ENCODE measurements at regions not wholly inside any gene's neighbourhood (a gene's known extent, or its start where the extent isn't known, plus 50 kb on each side); places are given as distances from the start of the nearest gene placed in this dataset.

DNA sequence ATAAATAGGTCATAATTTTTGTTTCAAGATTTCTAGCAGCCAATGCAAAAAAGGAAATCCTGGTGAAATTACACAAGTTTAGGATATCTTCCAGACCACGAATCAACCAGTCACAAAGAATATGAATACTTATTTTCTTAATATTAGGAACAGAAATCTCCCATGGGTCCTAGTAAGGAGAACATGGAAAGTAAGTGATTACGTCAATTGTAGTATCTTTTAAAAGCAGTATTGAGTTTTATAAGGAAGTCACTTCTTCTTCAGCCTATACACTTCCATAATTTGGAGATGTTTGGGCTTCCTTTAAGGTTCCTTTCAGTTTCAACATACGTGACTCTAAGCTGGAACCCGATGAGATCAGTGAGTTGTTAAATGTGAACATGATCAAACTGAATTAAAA, 534.5 kb downstream of the USP25 start:
- no peak overlapping the region for H3K27ac ChIP-seq (ENCODE audit: low read depth, low read length)
- H3K27me3 ChIP-seq (ENCODE audit: control insufficient read depth, insufficient read depth, low read length): no peaks in the 10 kb centered on the region
- H3K4me3 ChIP-seq (ENCODE audit: low read depth, low read length): no peak overlapping the region
- no peak overlapping the region for H3K9ac ChIP-seq (ENCODE audit: low read length)
- no peaks in the 10 kb centered on the region for H3K36me3 ChIP-seq (ENCODE audit: control insufficient read depth, insufficient read depth, low read length)
- no peaks in the 10 kb centered on the region for H3K4me1 ChIP-seq (ENCODE audit: control insufficient read depth, insufficient read depth, low read length)
- H3K9me3 ChIP-seq (ENCODE audit: control insufficient read depth, insufficient read depth, low read depth, low read length): no peaks in the 10 kb centered on the region

DNA sequence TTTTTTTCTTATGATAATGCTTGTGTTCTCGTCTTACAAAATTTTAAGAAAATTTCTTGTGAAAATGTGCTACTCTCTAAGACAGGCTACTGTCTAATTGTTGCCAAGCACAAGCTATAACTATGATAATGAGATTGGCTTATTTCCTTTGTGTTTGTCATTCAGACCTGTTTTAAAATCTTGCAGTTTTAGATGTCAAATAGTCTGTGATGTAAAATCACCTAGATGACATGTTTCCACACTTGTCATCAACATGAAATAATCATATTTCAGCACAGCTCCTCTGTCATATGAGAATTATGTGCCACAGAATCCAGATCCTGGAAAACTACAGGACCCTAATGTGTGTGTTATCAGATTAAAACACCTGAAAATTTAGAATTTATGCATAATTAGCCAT, 539.7 kb downstream of the USP25 start:
- no peak overlapping the region for H3K4me3 ChIP-seq (ENCODE audit: low read depth, low read length)
- H3K4me1 ChIP-seq (ENCODE audit: control insufficient read depth, insufficient read depth, low read length): no peaks in the 10 kb centered on the region
- H3K27me3 ChIP-seq (ENCODE audit: control insufficient read depth, insufficient read depth, low read length): no peaks in the 10 kb centered on the region
- H3K27ac ChIP-seq (ENCODE audit: low read depth, low read length): no peak overlapping the region
- no peaks in the 10 kb centered on the region for H3K36me3 ChIP-seq (ENCODE audit: control insufficient read depth, insufficient read depth, low read length)
- no peak overlapping the region for H3K9ac ChIP-seq (ENCODE audit: low read length)
- H3K9me3 ChIP-seq (ENCODE audit: control insufficient read depth, insufficient read depth, low read depth, low read length): no peaks in the 10 kb centered on the region

- Histone ChIP-seq H3K4me1 (ENCODE audit: control insufficient read depth, insufficient read depth, low read length) (peaks cover 29% of the 10 kb centered on the region), H3K4me3 (ENCODE audit: low read depth, low read length) (no peak overlapping the region), H3K9ac (ENCODE audit: low read length) (peak overlapping the region; percentile 3), H3K27me3 (ENCODE audit: control insufficient read depth, insufficient read depth, low read length) (no peaks in the 10 kb centered on the region), H3K36me3 (ENCODE audit: control insufficient read depth, insufficient read depth, low read length) (no peaks in the 10 kb centered on the region), H3K9me3 (ENCODE audit: control insufficient read depth, insufficient read depth, low read depth, low read length) (no peaks in the 10 kb centered on the region), H3K27ac (ENCODE audit: low read depth, low read length) (peak overlapping the region; percentile 63)
Measured at GRCh38 chr21:16279731-16280581, 550.2 kb downstream of the USP25 start.

DNA sequence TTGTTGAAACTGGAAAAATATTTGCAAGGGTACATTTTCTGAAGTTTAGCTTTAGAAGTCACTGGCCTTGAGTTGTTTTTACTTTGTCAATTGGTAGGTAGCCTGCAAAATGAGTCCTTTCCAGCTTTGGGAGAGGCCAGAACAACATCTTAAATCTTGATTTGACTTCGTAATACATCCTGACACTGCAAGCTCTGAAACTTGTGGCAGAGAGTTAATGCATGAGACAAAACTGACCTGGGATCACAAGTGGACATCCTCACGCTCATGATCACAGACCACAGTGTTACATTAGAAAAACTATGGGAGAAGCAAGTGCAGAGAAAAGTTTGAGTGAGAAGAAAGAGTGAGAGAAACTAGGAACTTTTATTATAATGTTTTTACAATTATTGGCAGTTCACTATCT, 550.9 kb downstream of the USP25 start:
- Histone ChIP-seq H3K27me3 (ENCODE audit: control insufficient read depth, insufficient read depth, low read length) (no peaks in the 10 kb centered on the region), H3K27ac (ENCODE audit: low read depth, low read length) (peak overlapping the region; percentile 63), H3K4me1 (ENCODE audit: control insufficient read depth, insufficient read depth, low read length) (peaks cover 29% of the 10 kb centered on the region), H3K9me3 (ENCODE audit: control insufficient read depth, insufficient read depth, low read depth, low read length) (no peaks in the 10 kb centered on the region), H3K4me3 (ENCODE audit: low read depth, low read length) (no peak overlapping the region), H3K36me3 (ENCODE audit: control insufficient read depth, insufficient read depth, low read length) (no peaks in the 10 kb centered on the region), H3K9ac (ENCODE audit: low read length) (peak overlapping the region; percentile 3)

DNA sequence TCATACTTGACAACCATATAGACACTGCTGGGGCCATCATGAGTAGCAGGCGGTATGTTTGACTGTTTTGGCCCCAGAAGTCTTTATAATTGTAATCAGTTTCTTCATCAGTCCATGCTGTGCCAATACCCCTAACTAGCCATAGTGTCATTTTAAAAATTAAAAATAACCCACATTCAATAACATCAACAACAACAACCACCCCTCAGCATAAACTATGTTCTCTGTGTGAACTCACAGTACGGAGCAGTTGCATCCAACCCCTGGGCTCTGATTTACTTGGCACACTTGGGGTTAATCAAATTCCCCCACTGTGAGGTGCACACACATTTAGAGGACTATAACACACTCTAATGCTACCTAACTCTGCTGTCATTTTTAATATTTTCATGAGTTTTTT, 553.7 kb downstream of the USP25 start:
- Histone ChIP-seq H3K4me1 (ENCODE audit: control insufficient read depth, insufficient read depth, low read length) (peaks cover 29% of the 10 kb centered on the region), H3K27me3 (ENCODE audit: control insufficient read depth, insufficient read depth, low read length) (no peaks in the 10 kb centered on the region), H3K4me3 (ENCODE audit: low read depth, low read length) (no peak overlapping the region), H3K9ac (ENCODE audit: low read length) (no peak overlapping the region), H3K27ac (ENCODE audit: low read depth, low read length) (no peak overlapping the region), H3K36me3 (ENCODE audit: control insufficient read depth, insufficient read depth, low read length) (no peaks in the 10 kb centered on the region), H3K9me3 (ENCODE audit: control insufficient read depth, insufficient read depth, low read depth, low read length) (no peaks in the 10 kb centered on the region)

DNA sequence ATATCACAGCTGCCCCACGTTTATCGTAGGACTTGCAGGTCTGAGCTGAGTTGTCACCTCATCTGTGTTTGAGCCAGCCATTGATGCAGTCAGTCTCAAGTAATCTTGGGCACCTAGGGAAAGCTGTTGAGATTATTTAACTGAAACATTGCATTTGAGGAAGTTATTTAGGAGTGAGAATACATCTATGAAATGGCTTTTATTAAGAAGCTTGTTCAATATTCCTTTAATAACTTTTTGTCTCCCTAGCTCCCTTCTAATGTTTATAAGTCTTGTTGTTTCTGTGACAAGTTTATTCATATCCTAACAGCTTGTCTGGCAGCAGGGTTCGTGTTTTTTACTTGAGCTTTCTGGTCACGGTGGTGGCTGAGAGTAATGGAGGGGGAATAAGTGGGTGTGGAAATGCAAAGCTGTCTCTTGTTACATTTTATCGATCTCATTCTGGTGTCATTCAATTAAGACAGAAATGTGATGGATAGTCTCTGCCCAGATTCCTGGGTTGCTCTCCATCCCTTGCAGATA, 555.9 kb downstream of the USP25 start:
- Histone ChIP-seq H3K36me3 (ENCODE audit: control insufficient read depth, insufficient read depth, low read length) (no peaks in the 10 kb centered on the region), H3K4me3 (ENCODE audit: low read depth, low read length) (no peak overlapping the region), H3K4me1 (ENCODE audit: control insufficient read depth, insufficient read depth, low read length) (peaks cover 16% of the 10 kb centered on the region), H3K9ac (ENCODE audit: low read length) (no peak overlapping the region), H3K9me3 (ENCODE audit: control insufficient read depth, insufficient read depth, low read depth, low read length) (no peaks in the 10 kb centered on the region), H3K27ac (ENCODE audit: low read depth, low read length) (no peak overlapping the region), H3K27me3 (ENCODE audit: control insufficient read depth, insufficient read depth, low read length) (no peaks in the 10 kb centered on the region)

DNA sequence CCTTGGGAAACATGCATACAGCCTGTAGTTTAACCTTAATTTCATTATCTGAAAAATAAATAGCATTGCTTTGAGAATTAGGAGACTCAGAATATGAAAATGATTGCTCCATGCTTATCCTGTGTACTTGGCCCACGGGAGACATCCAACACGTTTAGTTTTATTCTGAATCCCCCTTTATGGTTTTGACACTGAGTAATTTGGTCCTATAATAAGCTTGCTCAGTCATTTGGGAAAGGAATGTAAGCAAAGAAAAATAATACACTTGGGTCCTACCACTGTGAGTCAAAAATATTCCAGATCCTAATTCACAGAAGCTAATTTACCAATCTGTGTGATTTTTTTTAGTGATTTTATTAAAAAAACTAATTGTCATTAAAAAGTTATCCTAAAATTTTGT, 557.3 kb downstream of the USP25 start:
- H3K27ac ChIP-seq (ENCODE audit: low read depth, low read length): no peak overlapping the region
- H3K9me3 ChIP-seq (ENCODE audit: control insufficient read depth, insufficient read depth, low read depth, low read length): no peaks in the 10 kb centered on the region
- H3K4me1 ChIP-seq (ENCODE audit: control insufficient read depth, insufficient read depth, low read length): peaks cover 3% of the 10 kb centered on the region; the same call in 1 of the 2 replicates
- H3K36me3 ChIP-seq (ENCODE audit: control insufficient read depth, insufficient read depth, low read length): no peaks in the 10 kb centered on the region
- no peak overlapping the region for H3K9ac ChIP-seq (ENCODE audit: low read length)
- H3K4me3 ChIP-seq (ENCODE audit: low read depth, low read length): no peak overlapping the region
- H3K27me3 ChIP-seq (ENCODE audit: control insufficient read depth, insufficient read depth, low read length): no peaks in the 10 kb centered on the region

- no peak overlapping the region for H3K9ac ChIP-seq (ENCODE audit: low read length)
- H3K36me3 ChIP-seq (ENCODE audit: control insufficient read depth, insufficient read depth, low read length): no peaks in the 10 kb centered on the region
- no peaks in the 10 kb centered on the region for H3K9me3 ChIP-seq (ENCODE audit: control insufficient read depth, insufficient read depth, low read depth, low read length)
- no peak overlapping the region for H3K27ac ChIP-seq (ENCODE audit: low read depth, low read length)
- H3K27me3 ChIP-seq (ENCODE audit: control insufficient read depth, insufficient read depth, low read length): no peaks in the 10 kb centered on the region
- H3K4me1 ChIP-seq (ENCODE audit: control insufficient read depth, insufficient read depth, low read length): no peaks in the 10 kb centered on the region
- H3K4me3 ChIP-seq (ENCODE audit: low read depth, low read length): no peak overlapping the region
Measured at GRCh38 chr21:16291296-16291695, 561.5 kb downstream of the USP25 start.

GRCh38 chr21:16294128-16294527, 564.3 kb downstream of the USP25 start:
- no peaks in the 10 kb centered on the region for H3K9me3 ChIP-seq (ENCODE audit: control insufficient read depth, insufficient read depth, low read depth, low read length)
- H3K4me3 ChIP-seq (ENCODE audit: low read depth, low read length): no peak overlapping the region
- no peak overlapping the region for H3K9ac ChIP-seq (ENCODE audit: low read length)
- no peaks in the 10 kb centered on the region for H3K4me1 ChIP-seq (ENCODE audit: control insufficient read depth, insufficient read depth, low read length)
- no peaks in the 10 kb centered on the region for H3K36me3 ChIP-seq (ENCODE audit: control insufficient read depth, insufficient read depth, low read length)
- no peak overlapping the region for H3K27ac ChIP-seq (ENCODE audit: low read depth, low read length)
- H3K27me3 ChIP-seq (ENCODE audit: control insufficient read depth, insufficient read depth, low read length): no peaks in the 10 kb centered on the region

- Histone ChIP-seq H3K4me1 (ENCODE audit: control insufficient read depth, insufficient read depth, low read length) (no peaks in the 10 kb centered on the region; the same call in 1 of the 2 replicates), H3K9me3 (ENCODE audit: control insufficient read depth, insufficient read depth, low read depth, low read length) (no peaks in the 10 kb centered on the region), H3K9ac (ENCODE audit: low read length) (no peak overlapping the region), H3K36me3 (ENCODE audit: control insufficient read depth, insufficient read depth, low read length) (no peaks in the 10 kb centered on the region), H3K27me3 (ENCODE audit: control insufficient read depth, insufficient read depth, low read length) (no peaks in the 10 kb centered on the region), H3K27ac (ENCODE audit: low read depth, low read length) (no peak overlapping the region), H3K4me3 (ENCODE audit: low read depth, low read length) (no peak overlapping the region)
Measured at GRCh38 chr21:16302851-16303282, 573.1 kb downstream of the USP25 start.

DNA sequence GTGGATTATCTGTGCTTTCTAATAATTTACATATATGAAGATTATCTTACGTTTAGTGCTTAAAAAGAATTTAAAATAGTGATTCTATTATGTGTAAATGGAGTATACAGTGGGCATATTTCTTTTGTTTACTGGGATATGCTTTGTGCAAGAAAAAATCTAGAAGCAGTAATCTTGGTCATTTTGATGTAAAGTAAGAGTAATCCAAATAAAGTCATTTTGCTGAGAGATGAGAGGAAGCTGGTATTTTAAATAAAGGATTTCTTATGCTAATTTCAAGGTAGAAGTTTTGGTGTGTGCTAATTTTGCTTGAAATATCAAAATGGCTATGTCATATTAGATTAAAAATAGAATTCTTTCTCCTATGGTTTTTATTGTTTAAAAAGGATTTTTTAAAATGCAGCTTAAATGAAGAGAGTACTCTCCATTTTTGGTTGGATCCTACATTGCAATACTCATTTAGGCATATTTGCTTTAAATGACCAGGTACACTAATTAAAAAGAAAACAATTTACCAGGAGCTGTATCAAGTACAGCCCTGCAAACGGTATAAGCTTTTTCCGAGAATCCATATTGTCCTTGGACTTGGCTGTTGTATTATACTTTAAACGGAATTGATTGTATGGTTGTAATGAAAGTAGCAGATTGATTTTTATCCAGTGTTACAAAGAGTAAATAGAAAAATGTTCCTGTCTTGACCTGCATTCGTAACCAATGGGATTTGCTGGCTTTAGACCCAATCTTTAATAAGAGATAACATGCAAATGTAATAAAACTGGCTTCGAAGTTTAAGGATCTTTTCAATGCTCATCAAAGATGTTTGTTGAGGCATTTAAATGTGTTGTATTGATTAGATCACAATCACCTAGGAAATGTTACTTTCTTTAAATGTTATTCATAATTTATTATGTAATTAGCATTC, 574.7 kb downstream of the USP25 start:
- Histone ChIP-seq H3K27me3 (ENCODE audit: control insufficient read depth, insufficient read depth, low read length) (no peaks in the 10 kb centered on the region), H3K9ac (ENCODE audit: low read length) (no peak overlapping the region), H3K4me3 (ENCODE audit: low read depth, low read length) (no peak overlapping the region), H3K4me1 (ENCODE audit: control insufficient read depth, insufficient read depth, low read length) (peaks cover under 1% of the 10 kb centered on the region; the same call in 1 of the 2 replicates), H3K9me3 (ENCODE audit: control insufficient read depth, insufficient read depth, low read depth, low read length) (no peaks in the 10 kb centered on the region), H3K36me3 (ENCODE audit: control insufficient read depth, insufficient read depth, low read length) (no peaks in the 10 kb centered on the region), H3K27ac (ENCODE audit: low read depth, low read length) (no peak overlapping the region)

All from HUES6 (cell line).